Body of pancreas (tissue), 4 donors: ENCODE measurements at regions not wholly inside any gene's neighbourhood (a gene's known extent, or its start where the extent isn't known, plus 50 kb on each side); places are given as distances from the start of the nearest gene placed in this dataset.
A peak's percentile ranks its signal among the peaks of the same experiment; 100 is the strongest.

Experiments
- ATAC-seq: fragments of 150-250 bp; one replicate; pipeline ENCODE4 v1.9.1; 2016
- DNase-seq, 4 donors: peaks; one replicate each; pipeline ENCODE4 v3.0.0-alpha.2; 2019
- H3K27ac ChIP-seq, 4 donors: fragments of 200-600 bp; sonication (generic); 1 replicate in 3 of 4; 2 replicates in 1 of 4; pipeline versions ENCODE4 v1.5.1 to v1.6.1; 2016 to 2019; ENCODE audit warnings: mild to moderate bottlenecking in 1 of 4, mixed read lengths in 1 of 4, moderate library complexity in 1 of 4
- H3K27me3 ChIP-seq, 2 donors: fragments of 200-600 bp; sonication (generic); one replicate each; pipeline ENCODE4 v1.6.0; 2016; ENCODE audit warnings: mild to moderate bottlenecking in 1 of 2
- H3K36me3 ChIP-seq, 2 donors: fragments of 200-600 bp; sonication (generic); replicated peaks in 1 of 2; 2 replicates each; pipeline ENCODE4 v1.5.1; 2016; ENCODE audit warnings: low read depth in 2 of 2; ENCODE audit not compliant: insufficient read depth in 1 of 2
- H3K4me1 ChIP-seq: fragments of 200-600 bp; sonication (generic); one replicate; pipeline ENCODE4 v1.6.0; 2016
- H3K4me3 ChIP-seq, 2 donors: fragments of 200-600 bp; sonication (generic); 1 replicate in 1 of 2; 2 replicates in 1 of 2; pipeline ENCODE4 v1.5.1; 2016 to 2019
- H3K9me3 ChIP-seq, 3 donors: fragments of 200-600 bp; sonication (generic); 1 replicate in 2 of 3; 2 replicates in 1 of 3; pipeline ENCODE4 v1.5.1; 2016
- POLR2A ChIP-seq, 3 donors: fragments of 450-650 bp; IDR thresholded peaks; one replicate each; pipeline ENCODE4 v1.6.1; 2016; ENCODE audit warnings: antibody characterized with exemption in 3 of 3, mild to moderate bottlenecking in 2 of 3
- WGBS, 2 donors: methylation state at CpG; one replicate each; pipeline ENCODE4 v1.1.5; 2017; 5-methylcytosine and 5-hydroxymethylcytosine counted together
- intact Hi-C: fragments of 100-400 bp; cut with DNase I; formaldehyde crosslinking; loops from one replicate; pipeline ENCODE4 v1.15.1; 2023
- TF ChIP-seq, protein P1 (sequence below), 7 experiments: fragments of 450-650 bp in 4 of 7; fragments of 200-600 bp in 3 of 7; sonication (generic) in 3 of 7; IDR thresholded peaks; one replicate each; pipeline ENCODE4 v1.5.1; 2016 to 2019; ENCODE audit warnings: antibody characterized with exemption in 7 of 7

DNA sequence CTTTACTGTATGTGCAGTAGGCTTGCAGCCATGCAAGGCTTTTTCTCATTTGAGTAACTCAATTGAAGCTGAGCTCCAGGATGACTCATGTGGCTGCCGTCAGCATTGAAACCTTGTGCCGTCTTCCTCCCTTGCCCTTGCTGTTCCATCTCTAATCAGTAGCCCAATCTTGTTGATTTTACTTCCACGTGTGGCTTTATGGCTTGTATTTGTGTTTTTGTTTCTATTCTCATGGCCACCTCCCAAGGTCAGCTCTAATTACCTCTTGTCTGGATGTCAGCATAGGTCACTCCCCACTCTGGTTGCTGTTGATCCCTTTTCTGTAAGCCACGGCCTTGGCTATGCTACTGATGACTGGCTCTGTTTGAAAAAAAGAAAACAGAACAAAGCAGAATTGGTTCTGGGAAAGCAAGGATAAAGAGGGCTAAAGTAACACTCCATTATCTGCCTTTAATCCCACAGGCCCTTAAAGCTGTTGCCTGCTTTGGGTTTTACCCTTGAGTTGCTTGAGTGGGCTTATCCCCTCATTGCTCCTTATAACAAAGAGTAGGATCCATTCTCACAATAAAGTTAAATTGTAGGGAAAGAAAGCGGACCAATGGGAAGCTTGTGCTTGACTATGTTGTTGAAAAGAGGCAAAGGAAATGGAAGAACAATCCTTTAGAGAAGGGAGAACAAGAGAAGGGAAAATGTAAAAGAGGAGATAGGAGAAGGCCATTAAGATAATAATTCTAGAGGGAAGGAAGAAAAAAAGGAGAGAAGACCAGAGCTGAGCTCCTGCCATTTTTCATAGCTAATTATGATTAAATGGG is 173.9 kb upstream of the PGRMC2 start:
- Histone ChIP-seq H3K4me3 (no peak overlapping the region), H3K9me3 (no peaks in the 10 kb centered on the region), H3K4me1 (no peaks in the 10 kb centered on the region), H3K27me3 (no peaks in the 10 kb centered on the region), H3K36me3 (no peaks in the 10 kb centered on the region), H3K27ac (no peak overlapping the region)
- WGBS, 2 donors: 48 to 59% methylated on average over 5 of the region's 5 CpGs
- DNase-seq (peak in 2 of 4 donors; percentile 13 to 49), ATAC-seq (peak; percentile 52)
- no peak for TF ChIP-seq POLR2A (IDR thresholded peaks at IDR 0.05)
- TF ChIP-seq, protein P1, sequence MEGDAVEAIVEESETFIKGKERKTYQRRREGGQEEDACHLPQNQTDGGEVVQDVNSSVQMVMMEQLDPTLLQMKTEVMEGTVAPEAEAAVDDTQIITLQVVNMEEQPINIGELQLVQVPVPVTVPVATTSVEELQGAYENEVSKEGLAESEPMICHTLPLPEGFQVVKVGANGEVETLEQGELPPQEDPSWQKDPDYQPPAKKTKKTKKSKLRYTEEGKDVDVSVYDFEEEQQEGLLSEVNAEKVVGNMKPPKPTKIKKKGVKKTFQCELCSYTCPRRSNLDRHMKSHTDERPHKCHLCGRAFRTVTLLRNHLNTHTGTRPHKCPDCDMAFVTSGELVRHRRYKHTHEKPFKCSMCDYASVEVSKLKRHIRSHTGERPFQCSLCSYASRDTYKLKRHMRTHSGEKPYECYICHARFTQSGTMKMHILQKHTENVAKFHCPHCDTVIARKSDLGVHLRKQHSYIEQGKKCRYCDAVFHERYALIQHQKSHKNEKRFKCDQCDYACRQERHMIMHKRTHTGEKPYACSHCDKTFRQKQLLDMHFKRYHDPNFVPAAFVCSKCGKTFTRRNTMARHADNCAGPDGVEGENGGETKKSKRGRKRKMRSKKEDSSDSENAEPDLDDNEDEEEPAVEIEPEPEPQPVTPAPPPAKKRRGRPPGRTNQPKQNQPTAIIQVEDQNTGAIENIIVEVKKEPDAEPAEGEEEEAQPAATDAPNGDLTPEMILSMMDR (IDR thresholded peaks at IDR 0.05): no peak
- intact Hi-C loops: no loop called here

DNA sequence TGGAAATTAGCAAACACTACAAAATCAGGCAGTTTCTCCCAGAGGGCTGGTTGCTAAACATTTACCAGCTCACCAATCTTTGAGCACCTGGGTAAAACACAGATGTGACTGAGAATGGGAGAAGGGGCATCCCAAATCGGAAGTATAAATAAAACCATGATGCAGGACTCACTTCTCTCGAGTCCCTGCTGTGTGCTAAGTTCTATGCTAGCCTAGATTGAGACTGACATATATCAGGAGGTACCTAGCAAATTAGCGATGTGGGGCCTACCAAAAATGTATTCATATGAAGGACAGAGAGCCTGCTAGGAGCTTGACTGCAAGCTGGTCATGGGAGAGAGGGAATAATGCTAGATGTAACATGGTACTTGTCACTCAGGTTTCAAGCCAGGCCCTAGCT is 171.9 kb upstream of the PGRMC2 start:
- no peak overlapping the region for H3K4me3 ChIP-seq
- intact Hi-C loops: no loop called here
- H3K4me1 ChIP-seq: peaks cover 1% of the 10 kb centered on the region
- DNase-seq (no peak), ATAC-seq (no peak)
- TF ChIP-seq, protein P1 (IDR thresholded peaks at IDR 0.05): no peak
- no peak for TF ChIP-seq POLR2A (IDR thresholded peaks at IDR 0.05)
- 77 to 78% methylated on average over 3 of the region's 3 CpGs for WGBS, 2 donors
- H3K27me3 ChIP-seq: no peaks in the 10 kb centered on the region
- H3K27ac ChIP-seq: no peak overlapping the region
- no peaks in the 10 kb centered on the region for H3K9me3 ChIP-seq
- no peaks in the 10 kb centered on the region for H3K36me3 ChIP-seq

DNA sequence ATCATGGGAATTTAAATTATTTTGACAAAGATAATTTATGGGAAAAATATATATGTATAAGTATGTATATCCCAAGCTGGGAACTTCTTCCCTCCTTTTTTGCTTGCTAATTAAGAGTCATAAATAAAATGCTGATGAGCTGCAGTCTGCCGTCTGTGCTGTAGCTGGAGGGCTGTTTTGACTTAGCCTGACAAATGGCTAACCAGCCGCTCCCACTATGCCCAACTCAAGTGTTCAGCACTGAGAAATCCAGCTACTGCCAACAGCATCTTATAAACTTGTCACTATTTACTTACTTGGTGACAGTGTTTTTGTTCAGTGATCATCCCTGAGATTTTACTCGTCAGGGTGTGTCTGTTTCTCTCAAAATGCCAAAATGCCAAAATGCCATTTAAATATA is 171.2 kb upstream of the PGRMC2 start:
- no peak for TF ChIP-seq POLR2A (IDR thresholded peaks at IDR 0.05)
- TF ChIP-seq, protein P1 (IDR thresholded peaks at IDR 0.05): no peak
- ATAC-seq (no peak), DNase-seq (no peak)
- Histone ChIP-seq H3K27ac (no peak overlapping the region), H3K9me3 (no peaks in the 10 kb centered on the region), H3K27me3 (no peaks in the 10 kb centered on the region), H3K4me1 (peaks cover 7% of the 10 kb centered on the region), H3K4me3 (no peak overlapping the region), H3K36me3 (no peaks in the 10 kb centered on the region)
- WGBS, 2 donors: 95 to 96% methylated on average over 3 of the region's 3 CpGs
- intact Hi-C loops: no loop called here

DNA sequence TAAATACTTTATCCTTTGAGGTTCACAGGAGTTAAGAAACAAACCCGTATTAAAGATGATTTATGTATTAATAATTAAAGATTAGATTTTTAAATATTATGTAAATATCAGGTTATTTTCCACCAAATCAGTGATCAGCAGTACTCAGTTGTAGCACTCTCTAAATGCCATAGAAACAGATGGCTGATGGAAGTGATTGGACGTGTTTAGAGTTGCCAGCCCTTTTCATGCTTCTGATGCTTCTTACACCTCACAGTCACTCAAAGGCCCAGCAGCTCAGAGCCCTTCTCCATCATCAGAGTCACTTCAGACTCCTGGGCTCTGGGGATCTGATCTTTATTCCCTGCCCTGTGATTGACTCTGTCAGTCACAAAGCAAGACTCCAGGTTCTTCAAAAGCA is 170.1 kb upstream of the PGRMC2 start:
- no peaks in the 10 kb centered on the region for H3K36me3 ChIP-seq
- H3K27me3 ChIP-seq: no peaks in the 10 kb centered on the region
- intact Hi-C loops: no loop called here
- peaks cover 7% of the 10 kb centered on the region for H3K4me1 ChIP-seq
- no peak for TF ChIP-seq POLR2A (IDR thresholded peaks at IDR 0.05)
- TF ChIP-seq, protein P1 (IDR thresholded peaks at IDR 0.05): no peak
- ATAC-seq (no peak), DNase-seq (no peak)
- H3K4me3 ChIP-seq: no peak overlapping the region
- no peak overlapping the region for H3K27ac ChIP-seq
- WGBS, 2 donors: 80 to 81% methylated on average over 2 of the region's 2 CpGs
- no peaks in the 10 kb centered on the region for H3K9me3 ChIP-seq

DNA sequence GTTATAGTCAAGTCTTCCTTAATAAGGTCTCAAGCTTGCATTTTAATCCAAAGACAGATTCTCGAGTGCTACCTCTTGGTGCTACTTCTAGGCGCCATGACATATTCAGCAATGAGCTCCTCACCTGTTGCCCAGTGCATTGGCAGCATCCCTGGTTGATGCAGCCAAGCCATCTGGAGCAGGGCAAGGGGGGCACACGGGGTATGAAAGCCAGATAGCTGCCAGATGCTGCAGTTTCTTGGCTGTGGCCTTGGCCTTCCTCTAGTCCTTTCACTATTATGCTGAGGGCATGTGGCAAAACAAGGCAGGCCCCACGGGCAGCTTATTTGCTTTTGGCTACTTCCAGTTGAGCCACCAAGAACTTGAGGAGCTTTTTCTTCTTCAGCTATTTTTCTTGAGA is 168.6 kb upstream of the PGRMC2 start:
- DNase-seq (peak in 3 of 4 donors; percentile 26 to 44 (median 28)), ATAC-seq (no peak)

More for the DNA sequence above, 168.6 kb upstream of the PGRMC2 start:
- intact Hi-C loops: no loop called here
- Histone ChIP-seq H3K27me3 (no peaks in the 10 kb centered on the region), H3K4me1 (peaks cover 7% of the 10 kb centered on the region), H3K9me3 (no peaks in the 10 kb centered on the region), H3K36me3 (no peaks in the 10 kb centered on the region), H3K27ac (no peak overlapping the region), H3K4me3 (no peak overlapping the region)
- TF ChIP-seq, protein P1 (IDR thresholded peaks at IDR 0.05): no peak
- no peak for TF ChIP-seq POLR2A (IDR thresholded peaks at IDR 0.05)
- WGBS, 2 donors: 53 to 65% methylated on average over 4 of the region's 4 CpGs
